ENCODE measurements at regions not wholly inside any gene's neighbourhood (a gene's known extent, or its start where the extent isn't known, plus 50 kb on each side); places are given as distances from the start of the nearest gene placed in this dataset.

GRCh38 chr3:135637013-135637412, 328.5 kb upstream of the PPP2R3A start:
- H3K18ac ChIP-seq (ENCODE audit: low read depth, low read length), result no peak overlapping the region
- H2BK20ac ChIP-seq (ENCODE audit: low read depth, low read length), result no peak overlapping the region
- TF ChIP-seq RFX5 (IDR thresholded peaks at IDR 0.05; ENCODE audit: low read depth, low read length) (no peak), MAFK (IDR thresholded peaks at IDR 0.05; ENCODE audit: low read depth, low read length) (no peak), RAD21 (IDR thresholded peaks at IDR 0.05; ENCODE audit: low read length) (no peak), CEBPB (IDR thresholded peaks at IDR 0.05; ENCODE audit: low read depth, low read length) (no peak), FOS (IDR thresholded peaks at IDR 0.05; ENCODE audit: low read depth, low read length) (no peak)
- H3K4me1 ChIP-seq (ENCODE audit: control insufficient read depth, insufficient read depth, low read length), result no peaks in the 10 kb centered on the region
- WGBS, 2 experiments (ENCODE audit: extremely low coverage in 2 of 2, insufficient read length in 1 of 2), result no CpG with 5 or more reads among the region's 3 CpGs
- H4K5ac ChIP-seq (ENCODE audit: low read depth, low read length), result no peak overlapping the region
- H2AFZ ChIP-seq (replicated peaks; ENCODE audit: low read length, poor library complexity), result no peak overlapping the region
- no TSS peak for BruUV-seq (replicated peaks)
- no peak overlapping the region for H3K14ac ChIP-seq (replicated peaks; ENCODE audit: low read depth, low read length)
- H4K91ac ChIP-seq (ENCODE audit: insufficient read depth, low read depth, low read length), result no peak overlapping the region
- in situ Hi-C loops (cut with MboI; ENCODE audit: low sequenced_read_pairs) (no loop called here), intact Hi-C loops (cut with micrococcal nuclease) (no loop called here), dilution Hi-C loops (cut with HindIII; ENCODE audit: low sequenced_read_pairs, unreplicated experiment) (no loop called here)
- no peak overlapping the region for H3K4me3 ChIP-seq (ENCODE audit: insufficient read depth, low read depth, low read length)
- H3K9me1 ChIP-seq (ENCODE audit: insufficient read depth, low read length), result no peaks in the 10 kb centered on the region
- POLR2A ChIA-PET (ENCODE audit: unreplicated experiment), result no interaction called here
- ATAC-seq (ENCODE audit: low read depth), result no peak
- H3K79me1 ChIP-seq (ENCODE audit: low read depth in 1 of 2, low read length in 2 of 2), result no peaks in the 10 kb centered on the region
- H4K20me1 ChIP-seq (ENCODE audit: insufficient read depth, low read length), result no peaks in the 10 kb centered on the region
- no peak overlapping the region for H3K56ac ChIP-seq (ENCODE audit: extremely low read depth, insufficient read depth, low read length)
- no peak overlapping the region for H2AK9ac ChIP-seq (replicated peaks; ENCODE audit: low read depth, low read length, poor library complexity)
- H2BK5ac ChIP-seq (ENCODE audit: low read depth, low read length, poor library complexity, severe bottlenecking), result no peak overlapping the region
- H3K27me3 ChIP-seq (ENCODE audit: control insufficient read depth, insufficient read depth, low read length), result no peaks in the 10 kb centered on the region
- no peak overlapping the region for H2BK15ac ChIP-seq (ENCODE audit: low read depth, low read length)
- H2BK120ac ChIP-seq (ENCODE audit: low read depth, low read length), result no peak overlapping the region
- no peak overlapping the region for H3K4me2 ChIP-seq (ENCODE audit: low read depth, low read length)
- DNase-seq, result no peak
- H3K4ac ChIP-seq (ENCODE audit: low read depth, low read length), result no peak overlapping the region
- no peaks in the 10 kb centered on the region for H3K36me3 ChIP-seq (ENCODE audit: control insufficient read depth, insufficient read depth, low read length)
- no peak overlapping the region for H3K27ac ChIP-seq (ENCODE audit: insufficient read depth, low read length)
- H3K9me3 ChIP-seq (ENCODE audit: control insufficient read depth, insufficient read depth, low read length), result peaks cover 3% of the 10 kb centered on the region; the same call in 1 of the 2 replicates
- no peak overlapping the region for H2AK5ac ChIP-seq (ENCODE audit: low read depth, low read length)
- no peak overlapping the region for H3K9ac ChIP-seq (ENCODE audit: low read depth, low read length)
- H4K8ac ChIP-seq (ENCODE audit: low read depth in 2 of 2, low read length in 2 of 2), result no peak overlapping the region
- CTCF ChIA-PET, result no interaction called here
- H3K23ac ChIP-seq (ENCODE audit: low read depth, low read length), result no peak overlapping the region
